Stimulated activated CD8-positive, alpha-beta memory T cell treated with anti-CD3 and anti-CD28 coated beads, Interleukin-4, amount 100 ng/mL, for 48 hours (primary cell): ENCODE measurements at regions not wholly inside any gene's neighbourhood (a gene's known extent, or its start where the extent isn't known, plus 50 kb on each side); places are given as distances from the start of the nearest gene placed in this dataset.
"Not testable (repeated sequence)": the region's sequence is repeated elsewhere in the genome, so short reads cannot be mapped to it uniquely, and the experiment has no call there.

ENCODE experiments used
- DNase-seq: peaks from one replicate; pipeline ENCODE4 v3.0.0-alpha.2; 2020

GRCh38 chr10:106378251-106378650 is 786.3 kb downstream of the SORCS1 start:
- no peak for DNase-seq

- no peak for DNase-seq
Measured at GRCh38 chr10:106370751-106371150, 793.8 kb downstream of the SORCS1 start.

GRCh38 chr10:106360870-106361269 is 803.6 kb downstream of the SORCS1 start:
- DNase-seq = no peak

- no peak for DNase-seq
Measured at GRCh38 chr10:106355450-106355849, 809.1 kb downstream of the SORCS1 start.

- no peak for DNase-seq
Measured at GRCh38 chr10:106348933-106349332, 815.6 kb downstream of the SORCS1 start.

GRCh38 chr10:106347547-106347946 is 817.0 kb downstream of the SORCS1 start:
- no peak for DNase-seq

GRCh38 chr10:106343539-106343938 is 821.0 kb downstream of the SORCS1 start:
- not testable (repeated sequence) for DNase-seq

GRCh38 chr10:106341356-106341755 is 823.1 kb downstream of the SORCS1 start:
- DNase-seq = no peak

- DNase-seq = no peak
Measured at GRCh38 chr10:106338486-106338885, 826.0 kb downstream of the SORCS1 start.

- DNase-seq = no peak
Measured at GRCh38 chr10:106336874-106337273, 827.6 kb downstream of the SORCS1 start.

- no peak for DNase-seq
Measured at GRCh38 chr10:106327747-106328146, 836.8 kb downstream of the SORCS1 start.

GRCh38 chr10:106320876-106321275 is 843.6 kb downstream of the SORCS1 start:
- no peak for DNase-seq

GRCh38 chr10:106320078-106320477 is 844.4 kb downstream of the SORCS1 start:
- no peak for DNase-seq

GRCh38 chr10:106317554-106317953 is 847.0 kb downstream of the SORCS1 start:
- DNase-seq = no peak

GRCh38 chr10:106313041-106313440 is 851.5 kb downstream of the SORCS1 start:
- no peak for DNase-seq

- no peak for DNase-seq
Measured at GRCh38 chr10:106312087-106312486, 852.4 kb downstream of the SORCS1 start.

- DNase-seq = no peak
Measured at GRCh38 chr10:106311590-106311989, 852.9 kb downstream of the SORCS1 start.

- DNase-seq = no peak
Measured at GRCh38 chr10:106310596-106310995, 853.9 kb downstream of the SORCS1 start.

- DNase-seq = no peak
Measured at GRCh38 chr10:106309376-106309775, 855.1 kb downstream of the SORCS1 start.

- no peak for DNase-seq
Measured at GRCh38 chr10:106308284-106308683, 856.2 kb downstream of the SORCS1 start.

- no peak for DNase-seq
Measured at GRCh38 chr10:106304056-106304455, 860.5 kb downstream of the SORCS1 start.

- no peak for DNase-seq
Measured at GRCh38 chr10:106302961-106303360, 861.5 kb downstream of the SORCS1 start.

- DNase-seq = no peak
Measured at GRCh38 chr10:106301146-106301545, 863.4 kb downstream of the SORCS1 start.

GRCh38 chr10:106296750-106297392 is 867.6 kb downstream of the SORCS1 start:
- no peak for DNase-seq

GRCh38 chr10:106284802-106285587 is 879.5 kb downstream of the SORCS1 start:
- no peak for DNase-seq
